ENCODE measurements at regions not wholly inside any gene's neighbourhood (a gene's known extent, or its start where the extent isn't known, plus 50 kb on each side); places are given as distances from the start of the nearest gene placed in this dataset.

- Histone ChIP-seq H3K36me3 (ENCODE audit: control insufficient read depth in 2 of 2, insufficient read depth in 1 of 2, low read length in 2 of 2) (no peaks in the 10 kb centered on the region), H3K27ac (ENCODE audit: extremely low read depth, low read depth, low read length) (no peak overlapping the region), H3K4me3 (ENCODE audit: low read depth, low read length) (no peak overlapping the region), H3K9me3 (ENCODE audit: control insufficient read depth, insufficient read depth, low read depth, low read length) (no peaks in the 10 kb centered on the region), H3K4me1 (ENCODE audit: control insufficient read depth, insufficient read depth, low read length) (no peaks in the 10 kb centered on the region)
- ChIA-PET CTCF (no interaction called here), POLR2A (no interaction called here)
- no peak for TF ChIP-seq ZNF521 (tag by site-specific recombination; IDR thresholded peaks at IDR 0.05)
- no peak for TF ChIP-seq ZNF292 (tag by site-specific recombination; IDR thresholded peaks at IDR 0.05; ENCODE audit: borderline replicate concordance, low read depth)
- no peak for TF ChIP-seq MZF1 (tag by site-specific recombination; IDR thresholded peaks at IDR 0.05; ENCODE audit: borderline replicate concordance)
- no peak for TF ChIP-seq ZNF221 (tag by site-specific recombination; IDR thresholded peaks at IDR 0.05; ENCODE audit: borderline replicate concordance)
- no peak for TF ChIP-seq ZBTB44 (tag by site-specific recombination; IDR thresholded peaks at IDR 0.05)
- TF ChIP-seq GLIS1 (tag by site-specific recombination; IDR thresholded peaks at IDR 0.05), result no peak
Measured at GRCh38 chr9:83130541-83130940, 67.6 kb upstream of the RASEF start.

- no peak overlapping the region for H3K4me3 ChIP-seq (ENCODE audit: low read depth, low read length)
- TF ChIP-seq ZNF341 (tag by site-specific recombination; IDR thresholded peaks at IDR 0.05; ENCODE audit: low read depth) (no peak), ZNF19 (tag by site-specific recombination; IDR thresholded peaks at IDR 0.05; ENCODE audit: low read depth) (no peak), SP2 (tag by site-specific recombination; IDR thresholded peaks at IDR 0.05) (no peak), ZSCAN30 (tag by site-specific recombination; IDR thresholded peaks at IDR 0.05) (no peak), ZNF416 (tag by site-specific recombination; IDR thresholded peaks at IDR 0.05) (no peak), ZNF398 (tag by site-specific recombination; IDR thresholded peaks at IDR 0.05) (no peak), ZFP3 (tag by site-specific recombination; IDR thresholded peaks at IDR 0.05; ENCODE audit: low read depth) (no peak), ZXDB (tag by site-specific recombination; IDR thresholded peaks at IDR 0.05) (no peak), KLF8 (tag by site-specific recombination; IDR thresholded peaks at IDR 0.05) (no peak), ZNF184 (tag by site-specific recombination; IDR thresholded peaks at IDR 0.05) (no peak), ZNF248 (tag by site-specific recombination; IDR thresholded peaks at IDR 0.05) (no peak), ZNF292 (tag by site-specific recombination; IDR thresholded peaks at IDR 0.05; ENCODE audit: borderline replicate concordance, low read depth) (no peak), ZNF555 (tag by site-specific recombination; conservative IDR thresholded peaks at IDR 0.05) (no peak), TSHZ1 (tag by site-specific recombination; IDR thresholded peaks at IDR 0.05; ENCODE audit: borderline replicate concordance) (no peak), ZNF426 (tag by site-specific recombination; IDR thresholded peaks at IDR 0.05) (no peak), HOXA7 (CRISPR knock-in tag; IDR thresholded peaks at IDR 0.05; ENCODE audit: borderline replicate concordance) (no peak), ZNF155 (tag by site-specific recombination; IDR thresholded peaks at IDR 0.05) (no peak), MZF1 (tag by site-specific recombination; IDR thresholded peaks at IDR 0.05; ENCODE audit: borderline replicate concordance) (no peak), REPIN1 (tag by site-specific recombination; IDR thresholded peaks at IDR 0.05; ENCODE audit: low read depth) (no peak), ZNF16 (tag by site-specific recombination; IDR thresholded peaks at IDR 0.05; ENCODE audit: low read depth) (no peak)
- ChIA-PET CTCF (interaction anchor here (0.7 kb wide), 1 partner anchor 212 kb away, joined by 3 read pairs; no protein-coding TSS in a partner anchor), POLR2A (no interaction called here)
- no peaks in the 10 kb centered on the region for H3K4me1 ChIP-seq (ENCODE audit: control insufficient read depth, insufficient read depth, low read length)
- H3K9me3 ChIP-seq (ENCODE audit: control insufficient read depth, insufficient read depth, low read depth, low read length), result no peaks in the 10 kb centered on the region
- H3K36me3 ChIP-seq (ENCODE audit: control insufficient read depth in 2 of 2, insufficient read depth in 1 of 2, low read length in 2 of 2), result no peaks in the 10 kb centered on the region
- H3K27ac ChIP-seq (ENCODE audit: extremely low read depth, low read depth, low read length), result no peak overlapping the region
Measured at GRCh38 chr9:83125671-83126070, 62.7 kb upstream of the RASEF start.

Data from HEK293 (cell line).